Right lobe of liver (tissue), 4 donors: ENCODE measurements at regions not wholly inside any gene's neighbourhood (a gene's known extent, or its start where the extent isn't known, plus 50 kb on each side); places are given as distances from the start of the nearest gene placed in this dataset.

Source experiments
- POLR2A ChIP-seq: fragments of 450-650 bp; IDR thresholded peaks from one replicate; pipeline ENCODE4 v1.6.1; 2017; ENCODE audit warnings: antibody characterized with exemption, mild to moderate bottlenecking
- TF ChIP-seq, protein P1 (sequence below), 4 donors: fragments of 200-600 bp in 3 of 4; fragments of 450-650 bp in 1 of 4; IDR thresholded peaks; one replicate each; pipeline versions ENCODE4 v1.5.1 to v1.8.0; 2016 to 2022; ENCODE audit warnings: antibody characterized with exemption in 4 of 4, mild to moderate bottlenecking in 2 of 4
- donor health status: DM: no; HTN: no; CAD: no.
- donor health status: DM: no; HTN: no; CAD: no.
- donor health status: DM: no; HTN: yes; CAD: no.

- TF ChIP-seq, protein P1, sequence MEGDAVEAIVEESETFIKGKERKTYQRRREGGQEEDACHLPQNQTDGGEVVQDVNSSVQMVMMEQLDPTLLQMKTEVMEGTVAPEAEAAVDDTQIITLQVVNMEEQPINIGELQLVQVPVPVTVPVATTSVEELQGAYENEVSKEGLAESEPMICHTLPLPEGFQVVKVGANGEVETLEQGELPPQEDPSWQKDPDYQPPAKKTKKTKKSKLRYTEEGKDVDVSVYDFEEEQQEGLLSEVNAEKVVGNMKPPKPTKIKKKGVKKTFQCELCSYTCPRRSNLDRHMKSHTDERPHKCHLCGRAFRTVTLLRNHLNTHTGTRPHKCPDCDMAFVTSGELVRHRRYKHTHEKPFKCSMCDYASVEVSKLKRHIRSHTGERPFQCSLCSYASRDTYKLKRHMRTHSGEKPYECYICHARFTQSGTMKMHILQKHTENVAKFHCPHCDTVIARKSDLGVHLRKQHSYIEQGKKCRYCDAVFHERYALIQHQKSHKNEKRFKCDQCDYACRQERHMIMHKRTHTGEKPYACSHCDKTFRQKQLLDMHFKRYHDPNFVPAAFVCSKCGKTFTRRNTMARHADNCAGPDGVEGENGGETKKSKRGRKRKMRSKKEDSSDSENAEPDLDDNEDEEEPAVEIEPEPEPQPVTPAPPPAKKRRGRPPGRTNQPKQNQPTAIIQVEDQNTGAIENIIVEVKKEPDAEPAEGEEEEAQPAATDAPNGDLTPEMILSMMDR (IDR thresholded peaks at IDR 0.05) = no peak
- TF ChIP-seq POLR2A = no peak
These were observed 251.6 kb downstream of the PHLDA1 start for GRCh38 chr12:75779891-75780496.
